HG03565 (cell line): ENCODE measurements at regions not wholly inside any gene's neighbourhood (a gene's known extent, or its start where the extent isn't known, plus 50 kb on each side); places are given as distances from the start of the nearest gene placed in this dataset.

Experiments
- ATAC-seq: cut with Tn5 transposase; IDR thresholded peaks from one replicate; pipeline ENCODE4 v1.9.1; 2021; ENCODE audit warnings: mild to moderate bottlenecking, moderate library complexity; ENCODE audit not compliant: unreplicated experiment

DNA sequence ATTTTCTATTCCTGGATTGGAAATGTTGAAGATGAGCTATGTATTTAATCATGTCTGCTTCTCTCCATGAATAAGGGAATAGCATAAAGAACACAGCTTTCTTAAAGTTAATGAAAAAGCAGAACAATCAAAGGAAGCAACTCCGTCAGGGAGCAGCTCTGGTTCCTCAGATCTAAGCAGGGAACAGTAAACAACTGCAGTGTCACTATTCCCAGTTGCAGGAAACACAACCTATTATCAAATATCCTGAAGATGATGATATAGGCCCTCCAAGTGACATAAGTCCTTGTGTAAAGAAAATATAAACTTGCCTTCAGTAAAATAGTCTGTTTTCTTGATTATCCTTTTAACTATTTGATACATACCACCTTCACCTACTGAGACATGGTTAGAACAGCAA, 228.1 kb downstream of the KCNC2 start:
- ATAC-seq: no peak

DNA sequence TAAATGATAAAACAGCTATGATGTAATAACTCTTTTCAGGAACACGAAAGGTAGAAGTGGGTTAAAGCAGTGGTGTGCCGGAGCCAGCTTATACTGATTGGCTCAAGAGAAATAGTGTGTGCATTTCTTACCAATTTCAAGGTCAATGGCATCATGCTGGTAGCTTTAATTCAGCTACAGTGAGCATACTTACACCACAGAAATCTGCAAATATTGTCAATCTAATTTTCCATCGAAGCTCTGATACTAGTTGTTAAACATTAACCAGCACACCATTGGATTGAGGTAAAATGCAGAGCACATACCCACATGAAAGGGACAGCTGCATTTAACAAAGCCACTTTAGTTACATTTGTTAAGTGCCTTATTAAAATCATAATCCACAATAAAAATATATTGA, 225.7 kb downstream of the KCNC2 start:
- ATAC-seq: no peak

- no peak for ATAC-seq
These were observed 225.0 kb downstream of the KCNC2 start for GRCh38 chr12:74984631-74985030.

- ATAC-seq: no peak
These were observed 224.2 kb downstream of the KCNC2 start for GRCh38 chr12:74985293-74985985.

DNA sequence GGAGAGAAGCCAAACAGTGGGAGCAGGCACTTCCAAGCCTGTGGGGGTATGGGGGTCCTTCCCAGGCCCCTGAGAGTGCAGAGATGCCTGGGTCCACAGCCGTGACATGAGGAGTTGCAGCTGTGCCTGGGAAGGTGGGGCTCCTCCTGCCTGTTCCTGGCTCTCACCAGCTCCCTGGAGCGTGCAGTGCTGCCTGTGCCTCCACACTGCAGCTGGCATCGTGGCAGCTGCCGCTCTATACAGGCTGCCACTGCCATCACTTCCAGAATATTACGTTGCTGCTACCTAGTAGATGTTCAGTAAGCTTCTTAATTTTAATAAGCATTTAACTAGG, 223.7 kb downstream of the KCNC2 start:
- no peak for ATAC-seq

- ATAC-seq: no peak
These were observed 221.5 kb downstream of the KCNC2 start for GRCh38 chr12:74988156-74988555.
